ENCODE measurements at regions not wholly inside any gene's neighbourhood (a gene's known extent, or its start where the extent isn't known, plus 50 kb on each side); places are given as distances from the start of the nearest gene placed in this dataset.

DNA sequence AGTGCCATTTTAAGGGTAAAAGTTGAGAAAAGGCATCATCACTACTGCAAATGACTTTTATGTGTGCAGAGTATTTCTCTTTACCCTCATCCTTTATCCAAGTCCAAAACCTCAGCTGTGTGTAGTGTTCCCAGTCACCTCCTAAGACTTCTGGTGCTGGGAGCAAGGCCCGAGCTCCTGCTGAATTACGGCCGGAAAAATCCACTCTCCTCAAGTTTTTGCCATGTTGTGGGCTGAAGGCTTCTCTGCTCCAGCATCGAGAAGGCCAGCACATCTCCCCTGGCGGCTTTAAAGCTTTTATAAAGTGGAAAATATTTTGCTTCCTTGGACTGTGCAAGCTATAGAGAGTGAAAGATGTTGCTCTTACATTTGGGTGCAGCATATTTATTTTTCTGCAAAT lies 153.2 kb upstream of the THBS2 start:
- 57% methylated on average over 5 of the region's 5 CpGs for WGBS (ENCODE audit: low lambda C conversion rate)
- Histone ChIP-seq H3K36me3 (replicated peaks in 1 of 2; ENCODE audit: control insufficient read depth in 1 of 2, insufficient read depth in 2 of 2, low read length in 1 of 2) (no peaks in the 10 kb centered on the region), H4K20me1 (ENCODE audit: insufficient read depth) (no peaks in the 10 kb centered on the region), H2AFZ (ENCODE audit: low read depth) (no peak overlapping the region), H3K9me2 (no peaks in the 10 kb centered on the region), H3K9ac (no peak overlapping the region), H3F3A (replicated peaks; ENCODE audit: insufficient read depth) (no peaks in the 10 kb centered on the region), H3K4me2 (no peak overlapping the region), H3K27ac (ENCODE audit: low read depth in 2 of 2, low read length in 1 of 2) (no peak overlapping the region), H3K27me3 (ENCODE audit: insufficient read depth) (no peaks in the 10 kb centered on the region), H3K4me3 (ENCODE audit: low read depth in 2 of 2, low read length in 1 of 2) (no peak overlapping the region), H3K4me1 (ENCODE audit: control insufficient read depth in 1 of 2, insufficient read depth in 2 of 2, low read depth in 1 of 2, low read length in 1 of 2) (no peaks in the 10 kb centered on the region), H3K79me2 (ENCODE audit: insufficient read depth) (no peaks in the 10 kb centered on the region), H3K9me3 (no peaks in the 10 kb centered on the region)
- DNase-seq: no peak
- POLR2A ChIA-PET: no interaction called here
- CTCF ChIA-PET: no interaction called here
- TF ChIP-seq POLR2AphosphoS5 (IDR thresholded peaks at IDR 0.05; ENCODE audit: low read depth, low read length): no peak
- no peak for TF ChIP-seq USF1 (IDR thresholded peaks at IDR 0.05; ENCODE audit: borderline replicate concordance, low read depth)
- no peak for TF ChIP-seq EZH2phosphoT487 (IDR thresholded peaks at IDR 0.05; ENCODE audit: borderline replicate concordance, low read depth)
- TF ChIP-seq MAX (IDR thresholded peaks at IDR 0.05; ENCODE audit: low read depth): no peak
- TF ChIP-seq JUND (IDR thresholded peaks at IDR 0.05): no peak
- TF ChIP-seq SMC3 (IDR thresholded peaks at IDR 0.05; ENCODE audit: low read depth, low read length): no peak
- no peak for TF ChIP-seq SIN3A (IDR thresholded peaks at IDR 0.05; ENCODE audit: borderline replicate concordance, low read depth, low read length)
- TF ChIP-seq MEF2A (IDR thresholded peaks at IDR 0.05; ENCODE audit: borderline replicate concordance, low read depth): no peak

DNA sequence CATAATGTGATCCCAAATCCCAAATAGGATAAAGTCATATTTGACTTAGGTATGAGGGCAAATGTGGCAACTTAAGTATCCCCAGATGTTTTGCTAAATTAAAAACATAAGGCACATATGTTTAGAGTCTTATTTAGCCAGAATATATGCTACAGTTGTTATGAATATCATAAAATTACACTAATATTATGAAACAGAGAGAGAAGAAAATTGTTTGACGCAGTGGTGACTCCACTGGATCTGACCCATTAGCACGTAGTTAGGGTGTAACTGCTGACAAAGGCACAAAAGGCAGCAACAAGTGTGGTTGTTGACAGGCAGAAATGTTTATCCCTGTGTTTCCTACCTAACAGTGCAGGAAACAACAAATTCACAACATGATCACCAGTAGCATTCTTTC lies 152.4 kb upstream of the THBS2 start:
- Histone ChIP-seq H2AFZ (ENCODE audit: low read depth) (no peak overlapping the region), H3K4me1 (ENCODE audit: control insufficient read depth in 1 of 2, insufficient read depth in 2 of 2, low read depth in 1 of 2, low read length in 1 of 2) (no peaks in the 10 kb centered on the region), H3K27me3 (ENCODE audit: insufficient read depth) (no peaks in the 10 kb centered on the region), H3K9ac (no peak overlapping the region), H3K9me3 (no peaks in the 10 kb centered on the region), H3F3A (replicated peaks; ENCODE audit: insufficient read depth) (no peaks in the 10 kb centered on the region), H3K4me3 (ENCODE audit: low read depth in 2 of 2, low read length in 1 of 2) (no peak overlapping the region), H3K27ac (ENCODE audit: low read depth in 2 of 2, low read length in 1 of 2) (no peak overlapping the region), H3K9me2 (no peaks in the 10 kb centered on the region), H3K36me3 (replicated peaks in 1 of 2; ENCODE audit: control insufficient read depth in 1 of 2, insufficient read depth in 2 of 2, low read length in 1 of 2) (no peaks in the 10 kb centered on the region), H3K4me2 (no peak overlapping the region), H3K79me2 (ENCODE audit: insufficient read depth) (no peaks in the 10 kb centered on the region), H4K20me1 (ENCODE audit: insufficient read depth) (no peaks in the 10 kb centered on the region)
- TF ChIP-seq SMC3 (IDR thresholded peaks at IDR 0.05; ENCODE audit: low read depth, low read length) (no peak), JUND (IDR thresholded peaks at IDR 0.05) (no peak), RFX5 (IDR thresholded peaks at IDR 0.05; ENCODE audit: low read length) (no peak), USF1 (IDR thresholded peaks at IDR 0.05; ENCODE audit: borderline replicate concordance, low read depth) (no peak), FOSL2 (IDR thresholded peaks at IDR 0.05; ENCODE audit: borderline replicate concordance, low read depth) (no peak), RCOR1 (IDR thresholded peaks at IDR 0.05; ENCODE audit: low read length) (no peak), TCF12 (IDR thresholded peaks at IDR 0.05) (no peak)
- ChIA-PET CTCF (no interaction called here), POLR2A (no interaction called here)
- DNase-seq: no peak
- 64% methylated on average over 2 of the region's 2 CpGs for WGBS (ENCODE audit: low lambda C conversion rate)
